Left hindlimb (tissue), 1 donor: ENCODE measurements at regions not wholly inside any gene's neighbourhood (a gene's known extent, or its start where the extent isn't known, plus 50 kb on each side); places are given as distances from the start of the nearest gene placed in this dataset.

Experiments
- DNase-seq: peaks from one replicate; pipeline ENCODE4 v3.0.0-alpha.2; 2018

GRCh38 chr3:168839653-168840052, 743.9 kb upstream of the GOLIM4 start:
- DNase-seq: no peak

- no peak for DNase-seq
Observed at GRCh38 chr3:168834558-168834957, 738.8 kb upstream of the GOLIM4 start.

DNA sequence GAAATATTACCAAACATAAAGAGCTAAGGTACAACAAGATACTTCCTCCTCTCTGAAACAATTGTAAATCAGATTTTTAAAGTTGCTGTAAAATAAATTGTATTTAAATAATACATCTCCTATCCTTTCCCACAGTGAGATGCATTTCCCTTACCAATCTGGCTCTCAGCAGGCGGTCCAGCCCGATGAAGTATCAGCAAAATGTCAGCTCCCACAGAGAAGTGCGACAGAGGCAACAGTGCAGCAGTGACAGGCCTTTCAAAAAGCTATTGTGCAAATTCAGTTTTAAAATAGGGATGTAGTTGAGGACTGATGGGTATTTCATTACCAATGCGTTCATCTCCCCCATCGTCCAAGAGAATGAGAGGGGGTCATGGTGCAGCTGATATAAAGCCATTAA, 733.2 kb upstream of the GOLIM4 start:
- DNase-seq: no peak

DNA sequence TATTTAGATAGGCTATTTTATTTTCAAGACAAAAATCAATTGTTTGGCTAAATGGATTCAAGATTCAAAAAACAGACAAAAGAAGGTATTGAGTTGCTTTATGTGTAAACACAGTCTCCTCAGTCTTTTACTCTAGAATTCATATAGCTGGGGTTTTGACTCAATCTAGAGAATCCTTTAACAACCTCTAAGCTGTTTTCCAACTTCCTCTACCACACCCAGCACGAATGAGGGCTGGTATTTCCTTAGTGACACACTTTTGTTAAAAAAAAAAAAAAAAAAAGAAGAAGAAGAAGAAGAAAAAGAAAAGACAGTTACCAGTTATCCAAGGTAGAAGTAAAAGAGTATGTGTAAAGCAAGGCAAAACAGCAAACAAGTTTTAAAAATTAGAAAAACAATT, 732.8 kb upstream of the GOLIM4 start:
- DNase-seq: no peak

- DNase-seq: no peak
Observed at GRCh38 chr3:168828014-168828413, 732.3 kb upstream of the GOLIM4 start.

DNA sequence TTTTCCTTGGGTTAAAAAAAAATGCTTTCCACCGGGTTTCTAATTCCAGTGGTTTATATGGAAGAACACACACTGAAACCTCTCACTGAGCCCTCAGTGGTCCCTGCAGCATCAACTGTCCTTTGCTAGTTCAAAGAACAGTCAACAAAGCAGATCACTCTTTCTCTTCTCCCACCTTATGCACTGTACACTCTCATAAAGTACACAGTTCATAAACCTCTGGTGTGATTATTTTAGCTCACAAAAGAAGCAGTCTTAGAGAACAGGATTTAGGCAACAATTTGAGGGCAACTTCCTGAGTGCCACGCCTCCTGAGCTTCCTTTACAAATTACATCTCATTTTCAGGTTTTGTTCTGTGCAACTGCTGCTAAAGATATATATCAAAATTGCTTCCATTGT, 728.4 kb upstream of the GOLIM4 start:
- DNase-seq: no peak

- no peak for DNase-seq
Observed at GRCh38 chr3:168823466-168823865, 727.7 kb upstream of the GOLIM4 start.

- DNase-seq: no peak
Observed at GRCh38 chr3:168820810-168821415, 725.2 kb upstream of the GOLIM4 start.

GRCh38 chr3:168817177-168817576, 721.5 kb upstream of the GOLIM4 start:
- no peak for DNase-seq

- DNase-seq: no peak
Observed at GRCh38 chr3:168815946-168816345, 720.2 kb upstream of the GOLIM4 start.

DNA sequence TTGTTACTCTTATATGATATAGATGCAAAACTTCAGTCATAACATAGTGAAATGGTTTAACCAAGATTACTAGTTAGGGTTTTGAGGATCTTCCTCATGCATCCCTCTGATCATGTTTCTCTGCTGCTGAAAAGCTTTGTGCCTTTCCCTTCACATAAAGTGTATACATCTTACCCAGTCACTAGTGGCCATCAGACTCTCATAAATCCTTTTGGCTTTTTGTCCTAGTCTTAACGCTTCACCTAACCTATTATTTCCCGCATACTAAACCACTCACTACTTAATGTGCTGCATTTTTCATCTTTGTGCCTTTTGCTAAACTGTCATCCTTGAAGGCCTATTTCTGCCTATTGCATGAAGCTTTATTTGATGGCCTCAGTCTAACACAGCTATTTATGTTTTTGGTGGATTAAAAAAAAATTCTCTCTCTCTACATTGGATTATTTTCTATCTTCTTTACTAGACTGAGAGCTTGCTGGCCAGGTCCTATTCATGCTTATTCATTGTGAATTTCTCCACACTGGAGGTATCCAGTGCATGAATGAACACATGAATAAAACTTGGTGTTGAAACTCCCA, 717.6 kb upstream of the GOLIM4 start:
- no peak for DNase-seq

DNA sequence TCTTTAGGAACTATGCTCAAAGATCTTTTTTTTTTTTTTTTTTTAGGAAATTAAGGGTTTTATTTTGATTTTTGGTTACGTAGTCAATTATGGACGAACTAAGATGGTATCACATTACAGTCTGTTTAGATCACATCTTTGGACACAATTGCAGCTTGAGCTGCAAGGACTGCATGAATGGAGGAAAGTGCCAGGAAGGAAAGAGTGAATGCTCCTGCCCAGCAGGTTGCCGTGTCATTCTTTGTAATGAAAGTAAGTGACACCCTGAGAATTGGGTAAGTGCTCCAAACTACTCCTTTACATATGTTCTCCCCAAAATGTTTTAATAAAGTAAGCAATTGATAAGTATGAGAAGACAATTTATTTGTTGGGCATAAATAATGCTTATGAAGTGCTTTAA, 716.5 kb upstream of the GOLIM4 start:
- no peak for DNase-seq

DNA sequence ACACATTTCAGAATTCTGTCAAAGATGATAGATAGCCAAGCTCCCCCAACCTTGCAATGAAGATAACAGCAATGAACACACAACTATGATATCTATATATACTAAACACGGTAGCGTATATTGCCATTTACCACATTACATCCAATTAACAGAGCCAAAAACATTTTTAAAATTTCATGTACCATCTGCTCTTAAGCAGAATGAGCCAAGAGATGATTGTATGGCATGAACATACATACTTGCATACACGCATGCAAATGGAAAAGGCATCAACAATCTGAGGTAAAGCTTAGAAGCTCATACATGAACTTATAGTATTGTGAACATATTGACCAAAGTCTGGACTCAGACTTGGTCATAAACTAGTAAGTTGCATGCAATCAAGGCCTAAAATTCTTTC, 712.9 kb upstream of the GOLIM4 start:
- no peak for DNase-seq

DNA sequence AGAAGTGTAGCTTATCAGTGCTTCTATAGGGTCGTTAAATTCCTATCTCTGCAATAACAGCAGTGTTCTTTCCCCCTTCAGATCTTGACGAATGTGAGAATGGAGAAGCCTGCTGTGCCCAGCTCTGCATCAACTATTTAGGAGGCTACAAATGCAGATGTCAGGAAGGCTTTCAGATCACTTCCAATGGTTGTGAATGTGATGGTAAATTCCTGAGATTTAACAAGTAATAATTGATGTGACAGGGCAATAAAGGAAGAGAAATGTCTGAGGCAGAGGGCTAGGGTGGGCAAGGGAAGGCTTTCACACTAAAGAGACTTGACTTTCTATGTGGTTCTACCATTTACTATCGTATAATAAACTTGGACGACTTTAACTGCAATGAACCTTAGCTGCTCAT, 711.7 kb upstream of the GOLIM4 start:
- no peak for DNase-seq

DNA sequence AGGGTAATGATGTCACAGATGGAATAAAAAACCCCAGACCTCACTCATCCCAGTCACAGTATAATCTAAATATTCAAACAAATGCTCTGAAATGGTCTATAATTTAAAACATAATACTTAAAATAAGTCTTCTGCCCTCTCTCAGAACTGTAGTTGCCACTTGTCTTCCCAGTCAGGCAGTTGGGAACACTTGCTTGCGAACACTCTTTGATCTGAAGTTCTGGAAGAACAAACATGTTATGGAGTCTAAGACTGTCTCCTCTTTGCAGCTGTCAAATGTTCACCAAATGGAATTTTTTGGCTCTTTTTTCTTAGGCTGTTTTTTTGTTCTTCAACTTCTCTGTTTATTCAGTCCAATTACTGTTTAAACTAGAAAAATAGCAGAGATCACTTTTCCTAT, 711.1 kb upstream of the GOLIM4 start:
- DNase-seq: no peak

- no peak for DNase-seq
Observed at GRCh38 chr3:168803536-168803935, 707.8 kb upstream of the GOLIM4 start.

GRCh38 chr3:168802766-168803165, 707.0 kb upstream of the GOLIM4 start:
- DNase-seq: no peak

DNA sequence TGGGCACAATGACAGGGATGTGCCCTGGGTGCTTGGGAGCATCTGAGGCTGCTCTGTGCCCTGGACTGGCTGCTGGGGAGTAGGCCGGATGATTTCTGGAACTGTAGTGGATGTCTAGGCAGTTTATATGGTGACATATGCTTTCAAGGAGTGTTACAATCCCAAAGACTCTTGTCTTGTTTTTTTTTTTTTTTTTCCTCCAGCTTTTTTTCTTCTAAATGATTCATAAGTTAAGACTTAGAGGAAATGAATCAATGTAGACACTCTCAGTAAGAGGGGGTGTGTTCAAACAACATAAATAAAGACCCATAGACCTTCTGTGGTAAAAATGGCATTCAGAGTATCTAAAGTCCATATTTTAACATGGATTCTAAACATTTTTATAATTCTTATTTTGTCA, 706.1 kb upstream of the GOLIM4 start:
- no peak for DNase-seq

DNA sequence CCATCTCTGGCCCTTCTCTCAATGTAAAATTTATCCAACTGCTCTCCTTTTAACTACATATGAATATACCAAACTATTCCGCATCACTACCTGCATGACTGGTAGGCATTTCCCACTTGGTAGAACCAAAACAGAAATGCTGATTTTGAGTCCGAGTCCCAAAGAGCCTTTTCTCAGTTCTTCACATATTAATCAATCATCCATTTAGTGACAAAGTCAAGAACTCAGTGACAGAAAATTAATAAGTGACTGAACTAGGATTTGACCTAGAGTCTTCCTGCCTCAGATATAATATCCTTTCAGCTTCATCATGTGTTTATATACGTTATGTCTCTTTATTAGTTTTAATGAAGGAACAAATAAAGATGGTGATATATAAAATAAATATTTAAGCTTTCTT, 700.6 kb upstream of the GOLIM4 start:
- no peak for DNase-seq

DNA sequence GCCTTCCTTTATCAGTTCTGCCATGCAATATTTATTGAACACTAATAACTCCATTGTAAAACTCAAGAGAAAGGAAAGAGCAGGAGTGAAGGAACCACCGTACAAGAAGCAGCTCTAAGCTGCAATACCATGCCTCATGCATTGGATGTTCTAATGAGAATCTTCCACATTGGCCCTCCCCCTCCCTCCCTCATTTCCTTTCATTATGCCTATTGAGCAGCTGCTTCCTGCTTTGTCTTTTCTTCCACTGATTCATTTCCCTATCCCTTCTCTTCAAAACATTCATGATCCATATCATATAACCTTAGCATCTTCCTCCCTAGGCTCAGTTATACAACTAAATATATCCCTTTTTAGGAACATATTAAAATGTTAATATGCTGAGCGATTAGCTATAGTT, 698.7 kb upstream of the GOLIM4 start:
- DNase-seq: no peak

DNA sequence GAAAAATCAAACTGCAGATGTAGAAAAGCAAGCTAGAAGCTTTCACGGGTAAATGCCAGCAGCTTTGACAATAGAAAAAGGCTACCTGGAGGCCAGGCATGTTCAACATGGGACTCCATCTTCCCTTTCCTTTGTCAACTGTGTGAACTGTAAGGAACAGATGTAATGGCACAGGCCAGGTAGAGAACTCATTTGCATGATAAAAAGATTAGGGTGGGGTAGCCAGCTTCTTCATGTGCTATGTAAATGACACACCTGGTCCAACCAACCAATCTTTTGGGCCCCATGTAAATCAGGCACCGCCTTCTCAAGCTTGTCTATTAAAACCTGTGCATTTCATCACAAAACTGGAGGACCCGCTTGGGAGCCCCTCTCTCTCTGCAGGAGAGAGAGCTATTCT, 686.5 kb upstream of the GOLIM4 start:
- peak; percentile 7 for DNase-seq

GRCh38 chr3:168779970-168780645, 684.4 kb upstream of the GOLIM4 start:
- peak; percentile 6 for DNase-seq

DNA sequence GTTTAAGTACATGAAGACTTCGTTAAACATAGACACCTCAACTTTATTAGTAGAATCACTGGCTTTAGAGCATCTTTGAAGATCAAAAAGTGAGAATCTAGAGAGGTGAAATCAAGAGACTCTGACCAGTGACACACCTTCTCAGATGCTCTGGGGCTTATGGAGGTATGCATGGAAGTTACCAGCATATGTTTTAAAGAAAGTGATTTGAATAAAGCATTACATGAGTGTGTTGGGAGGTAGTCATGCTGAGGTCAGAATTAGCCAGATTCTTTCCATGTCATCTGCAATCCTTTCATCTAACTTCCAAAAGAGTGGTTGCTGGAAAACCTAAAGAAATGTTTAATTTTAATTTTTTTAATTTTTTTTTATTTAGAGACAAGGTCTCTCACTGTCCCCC, 658.0 kb upstream of the GOLIM4 start:
- DNase-seq: no peak

- no peak for DNase-seq
Observed at GRCh38 chr3:168752339-168752738, 656.6 kb upstream of the GOLIM4 start.

DNA sequence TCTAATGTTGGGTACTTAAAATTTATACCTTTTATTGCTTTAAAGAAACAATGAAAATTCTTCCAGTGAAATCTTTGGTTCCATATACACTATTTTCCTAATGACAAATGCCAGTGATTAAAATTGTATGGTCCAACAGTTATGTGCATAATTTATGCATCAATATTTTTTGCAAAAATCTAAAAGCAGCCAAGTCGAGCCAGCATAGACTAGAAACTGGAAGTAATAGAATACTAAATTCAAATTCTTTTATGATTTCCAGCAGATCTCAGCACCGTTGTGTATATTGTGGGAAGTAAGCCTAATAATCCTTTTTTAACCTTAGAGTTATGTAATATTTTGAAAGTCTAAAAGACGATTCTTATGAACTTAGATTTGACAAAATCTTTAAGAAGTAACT, 652.0 kb upstream of the GOLIM4 start:
- DNase-seq: no peak
